Nephron (organoid): ENCODE measurements at regions not wholly inside any gene's neighbourhood (a gene's known extent, or its start where the extent isn't known, plus 50 kb on each side); places are given as distances from the start of the nearest gene placed in this dataset.
A peak's percentile ranks its signal among the peaks of the same experiment; 100 is the strongest.

ENCODE experiments used
- H3K27ac Mint-ChIP-seq, 3 experiments: 2 replicates each; pipeline ENCODE4 v1.8.0; 2020; ENCODE audit warnings: mixed read lengths in 3 of 3, mild to moderate bottlenecking in 2 of 3, moderate library complexity in 1 of 3
- H3K27me3 Mint-ChIP-seq: 2 replicates; pipeline ENCODE4 v1.8.0; 2021; ENCODE audit warnings: low read depth, mild to moderate bottlenecking, moderate library complexity, mixed read lengths
- H3K36me3 Mint-ChIP-seq: 2 replicates; pipeline ENCODE4 v1.8.0; 2020; ENCODE audit warnings: low read depth, mixed read lengths
- H3K4me1 Mint-ChIP-seq: 2 replicates; pipeline ENCODE4 v1.8.0; 2020; ENCODE audit warnings: mixed read lengths
- H3K4me3 Mint-ChIP-seq, 3 experiments: 2 replicates each; pipeline ENCODE4 v1.8.0; 2020; ENCODE audit warnings: mild to moderate bottlenecking in 3 of 3, mixed read lengths in 3 of 3, moderate library complexity in 2 of 3
- H3K9me3 Mint-ChIP-seq: 2 replicates; pipeline ENCODE4 v1.8.0; 2020; ENCODE audit warnings: mixed read lengths
- CTCF ChIP-seq, 3 experiments: fragments of 200-600 bp; sonication (generic); IDR thresholded peaks; one replicate each; pipeline ENCODE4 v1.5.0; 2021; ENCODE audit warnings: antibody characterized with exemption in 3 of 3; ENCODE audit not compliant: unreplicated experiment in 3 of 3

DNA sequence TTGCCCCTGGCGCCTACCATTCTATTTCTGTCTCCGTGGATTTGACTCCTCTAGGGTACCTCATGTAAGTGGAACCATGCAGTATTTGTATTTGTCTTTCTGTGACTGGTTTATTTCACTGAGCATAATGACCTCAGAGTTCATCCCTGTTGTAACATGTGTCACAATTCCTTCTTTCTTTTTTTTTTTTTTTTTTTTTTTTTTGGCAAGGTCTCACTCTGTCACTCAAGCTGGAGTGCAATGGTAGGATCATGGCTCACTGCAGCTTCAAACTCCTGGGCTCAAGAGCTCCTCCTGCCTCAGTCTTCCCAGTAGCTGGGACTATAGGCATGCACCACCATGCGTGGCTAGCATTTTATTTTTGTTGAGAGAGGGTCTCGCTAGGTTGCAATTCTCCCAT lies 74.0 kb upstream of the SEPTIN5 start:
- H3K36me3 Mint-ChIP-seq, result no peaks in the 10 kb centered on the region
- peaks cover 26% of the 10 kb centered on the region for H3K27me3 Mint-ChIP-seq
- H3K4me3 Mint-ChIP-seq, result no peak overlapping the region
- no peak for TF ChIP-seq CTCF (IDR thresholded peaks at IDR 0.05; ENCODE audit: unreplicated experiment in 3 of 3)
- no peaks in the 10 kb centered on the region for H3K4me1 Mint-ChIP-seq
- no peak overlapping the region for H3K27ac Mint-ChIP-seq
- no peaks in the 10 kb centered on the region for H3K9me3 Mint-ChIP-seq

- Mint-ChIP-seq H3K27ac (no peak overlapping the region), H3K4me1 (no peaks in the 10 kb centered on the region), H3K36me3 (no peaks in the 10 kb centered on the region), H3K9me3 (peaks cover under 1% of the 10 kb centered on the region), H3K27me3 (peaks cover 20% of the 10 kb centered on the region), H3K4me3 (peak overlapping the region in 1 of 3 experiments; percentile 28)
- peak; percentile 42 to 59 (median 45) for TF ChIP-seq CTCF (IDR thresholded peaks at IDR 0.05; ENCODE audit: unreplicated experiment in 3 of 3)
These were observed 72.9 kb upstream of the SEPTIN5 start for GRCh38 chr22:19641254-19641982.

- H3K4me3 Mint-ChIP-seq, result no peak overlapping the region
- no peaks in the 10 kb centered on the region for H3K4me1 Mint-ChIP-seq
- peaks cover 7% of the 10 kb centered on the region for H3K9me3 Mint-ChIP-seq
- no peaks in the 10 kb centered on the region for H3K36me3 Mint-ChIP-seq
- TF ChIP-seq CTCF (IDR thresholded peaks at IDR 0.05; ENCODE audit: unreplicated experiment in 3 of 3), result no peak
- H3K27me3 Mint-ChIP-seq, result peaks cover 20% of the 10 kb centered on the region
- no peak overlapping the region for H3K27ac Mint-ChIP-seq
These were observed 72.3 kb upstream of the SEPTIN5 start for GRCh38 chr22:19641983-19642451.

- peaks cover 17% of the 10 kb centered on the region for H3K9me3 Mint-ChIP-seq
- no peak overlapping the region for H3K4me3 Mint-ChIP-seq
- TF ChIP-seq CTCF (IDR thresholded peaks at IDR 0.05; ENCODE audit: unreplicated experiment in 3 of 3), result no peak
- no peaks in the 10 kb centered on the region for H3K36me3 Mint-ChIP-seq
- H3K27me3 Mint-ChIP-seq, result peaks cover 24% of the 10 kb centered on the region
- no peaks in the 10 kb centered on the region for H3K4me1 Mint-ChIP-seq
- H3K27ac Mint-ChIP-seq, result no peak overlapping the region
These were observed 70.6 kb upstream of the SEPTIN5 start for GRCh38 chr22:19643448-19644313.

GRCh38 chr22:19644314-19645223 lies 69.7 kb upstream of the SEPTIN5 start:
- no peak for TF ChIP-seq CTCF (IDR thresholded peaks at IDR 0.05; ENCODE audit: unreplicated experiment in 3 of 3)
- Mint-ChIP-seq H3K4me3 (no peak overlapping the region), H3K9me3 (peaks cover 24% of the 10 kb centered on the region), H3K4me1 (no peaks in the 10 kb centered on the region), H3K27ac (no peak overlapping the region), H3K27me3 (peaks cover 24% of the 10 kb centered on the region), H3K36me3 (no peaks in the 10 kb centered on the region)
